ENCODE measurements at regions not wholly inside any gene's neighbourhood (a gene's known extent, or its start where the extent isn't known, plus 50 kb on each side); places are given as distances from the start of the nearest gene placed in this dataset.

DNA sequence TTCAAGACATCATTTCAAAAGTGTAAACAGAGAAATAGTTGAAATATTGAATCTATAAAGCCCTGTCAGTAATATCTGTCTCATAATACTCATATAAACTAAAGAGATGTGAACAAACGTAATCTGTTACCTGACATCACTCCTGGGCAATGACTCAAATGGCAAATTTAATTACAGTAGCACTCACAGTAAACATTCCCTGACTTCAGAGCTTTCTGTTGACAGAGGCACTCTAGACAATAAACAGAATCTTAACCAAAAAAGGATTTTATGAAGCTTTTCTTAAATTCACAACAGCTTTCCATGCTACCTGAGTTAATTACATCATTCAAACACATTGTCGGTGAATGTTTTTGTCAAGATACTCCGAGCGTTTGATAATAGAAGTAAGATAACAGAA is 128.1 kb upstream of the PDE1A start:
- TF ChIP-seq POLR2AphosphoS5 (IDR thresholded peaks at IDR 0.05) (no peak), RAD21 (conservative IDR thresholded peaks at IDR 0.05) (no peak), EZH2 (IDR thresholded peaks at IDR 0.05; ENCODE audit: borderline replicate concordance, insufficient read depth, low read length, poor library complexity, severe bottlenecking) (no peak), EP300 (conservative IDR thresholded peaks at IDR 0.05; ENCODE audit: poor library complexity, severe bottlenecking) (no peak), TAF1 (IDR thresholded peaks at IDR 0.05; ENCODE audit: low read depth) (no peak), MXI1 (conservative IDR thresholded peaks at IDR 0.05; ENCODE audit: poor library complexity, severe bottlenecking) (no peak)
- TF ChIP-seq, protein P1, sequence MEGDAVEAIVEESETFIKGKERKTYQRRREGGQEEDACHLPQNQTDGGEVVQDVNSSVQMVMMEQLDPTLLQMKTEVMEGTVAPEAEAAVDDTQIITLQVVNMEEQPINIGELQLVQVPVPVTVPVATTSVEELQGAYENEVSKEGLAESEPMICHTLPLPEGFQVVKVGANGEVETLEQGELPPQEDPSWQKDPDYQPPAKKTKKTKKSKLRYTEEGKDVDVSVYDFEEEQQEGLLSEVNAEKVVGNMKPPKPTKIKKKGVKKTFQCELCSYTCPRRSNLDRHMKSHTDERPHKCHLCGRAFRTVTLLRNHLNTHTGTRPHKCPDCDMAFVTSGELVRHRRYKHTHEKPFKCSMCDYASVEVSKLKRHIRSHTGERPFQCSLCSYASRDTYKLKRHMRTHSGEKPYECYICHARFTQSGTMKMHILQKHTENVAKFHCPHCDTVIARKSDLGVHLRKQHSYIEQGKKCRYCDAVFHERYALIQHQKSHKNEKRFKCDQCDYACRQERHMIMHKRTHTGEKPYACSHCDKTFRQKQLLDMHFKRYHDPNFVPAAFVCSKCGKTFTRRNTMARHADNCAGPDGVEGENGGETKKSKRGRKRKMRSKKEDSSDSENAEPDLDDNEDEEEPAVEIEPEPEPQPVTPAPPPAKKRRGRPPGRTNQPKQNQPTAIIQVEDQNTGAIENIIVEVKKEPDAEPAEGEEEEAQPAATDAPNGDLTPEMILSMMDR (IDR thresholded peaks at IDR 0.05; ENCODE audit: poor library complexity, severe bottlenecking) = no peak
- TF ChIP-seq, protein P2, sequence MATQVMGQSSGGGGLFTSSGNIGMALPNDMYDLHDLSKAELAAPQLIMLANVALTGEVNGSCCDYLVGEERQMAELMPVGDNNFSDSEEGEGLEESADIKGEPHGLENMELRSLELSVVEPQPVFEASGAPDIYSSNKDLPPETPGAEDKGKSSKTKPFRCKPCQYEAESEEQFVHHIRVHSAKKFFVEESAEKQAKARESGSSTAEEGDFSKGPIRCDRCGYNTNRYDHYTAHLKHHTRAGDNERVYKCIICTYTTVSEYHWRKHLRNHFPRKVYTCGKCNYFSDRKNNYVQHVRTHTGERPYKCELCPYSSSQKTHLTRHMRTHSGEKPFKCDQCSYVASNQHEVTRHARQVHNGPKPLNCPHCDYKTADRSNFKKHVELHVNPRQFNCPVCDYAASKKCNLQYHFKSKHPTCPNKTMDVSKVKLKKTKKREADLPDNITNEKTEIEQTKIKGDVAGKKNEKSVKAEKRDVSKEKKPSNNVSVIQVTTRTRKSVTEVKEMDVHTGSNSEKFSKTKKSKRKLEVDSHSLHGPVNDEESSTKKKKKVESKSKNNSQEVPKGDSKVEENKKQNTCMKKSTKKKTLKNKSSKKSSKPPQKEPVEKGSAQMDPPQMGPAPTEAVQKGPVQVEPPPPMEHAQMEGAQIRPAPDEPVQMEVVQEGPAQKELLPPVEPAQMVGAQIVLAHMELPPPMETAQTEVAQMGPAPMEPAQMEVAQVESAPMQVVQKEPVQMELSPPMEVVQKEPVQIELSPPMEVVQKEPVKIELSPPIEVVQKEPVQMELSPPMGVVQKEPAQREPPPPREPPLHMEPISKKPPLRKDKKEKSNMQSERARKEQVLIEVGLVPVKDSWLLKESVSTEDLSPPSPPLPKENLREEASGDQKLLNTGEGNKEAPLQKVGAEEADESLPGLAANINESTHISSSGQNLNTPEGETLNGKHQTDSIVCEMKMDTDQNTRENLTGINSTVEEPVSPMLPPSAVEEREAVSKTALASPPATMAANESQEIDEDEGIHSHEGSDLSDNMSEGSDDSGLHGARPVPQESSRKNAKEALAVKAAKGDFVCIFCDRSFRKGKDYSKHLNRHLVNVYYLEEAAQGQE (IDR thresholded peaks at IDR 0.05; ENCODE audit: borderline replicate concordance) = no peak

Measured in neural cell (in vitro differentiated cells).